RWPE2 (cell line): ENCODE measurements at regions not wholly inside any gene's neighbourhood (a gene's known extent, or its start where the extent isn't known, plus 50 kb on each side); places are given as distances from the start of the nearest gene placed in this dataset.

Experiments used
- ATAC-seq: fragments of 200-7000 bp; cut with Tn5 transposase; 3 replicates; pipeline ENCODE4 v1.9.1; 2021; ENCODE audit warnings: low read depth
- DNase-seq: peaks from one replicate; pipeline ENCODE4 v3.0.0-alpha.2; 2020; ENCODE audit warnings: low spot score
- H3K27ac ChIP-seq: fragments of 450-650 bp; 2 replicates; pipeline ENCODE4 v1.5.1; 2017; ENCODE audit warnings: mild to moderate bottlenecking; ENCODE audit not compliant: poor library complexity, severe bottlenecking
- H3K27me3 ChIP-seq: fragments of 250-450 bp; sonication (Bioruptor Pico); 2 replicates; pipeline ENCODE4 v1.5.1; 2021; ENCODE audit warnings: mild to moderate bottlenecking, moderate library complexity; ENCODE audit not compliant: insufficient read depth, poor library complexity, severe bottlenecking
- H3K36me3 ChIP-seq: fragments of 250-450 bp; sonication (Bioruptor Pico); 2 replicates; pipeline ENCODE4 v1.5.1; 2020; ENCODE audit warnings: low read depth, mild to moderate bottlenecking, moderate library complexity
- H3K4me1 ChIP-seq: fragments of 250-450 bp; sonication (Bioruptor Pico); 2 replicates; pipeline ENCODE4 v1.5.1; 2021; ENCODE audit warnings: mild to moderate bottlenecking, moderate library complexity; ENCODE audit not compliant: insufficient read depth, poor library complexity, severe bottlenecking
- H3K4me3 ChIP-seq: fragments of 250-450 bp; sonication (Bioruptor Pico); 2 replicates; pipeline ENCODE4 v1.5.1; 2021; ENCODE audit warnings: mild to moderate bottlenecking, moderate library complexity; ENCODE audit not compliant: severe bottlenecking
- H3K9me3 ChIP-seq: fragments of 250-450 bp; sonication (Bioruptor Pico); 2 replicates; pipeline ENCODE4 v1.5.1; 2021; ENCODE audit warnings: mild to moderate bottlenecking, moderate library complexity; ENCODE audit not compliant: severe bottlenecking
- CTCF ChIP-seq: fragments of 450-650 bp; IDR thresholded peaks from one replicate; pipeline ENCODE4 v1.5.1; 2017; ENCODE audit warnings: mild to moderate bottlenecking, moderate library complexity; ENCODE audit not compliant: poor library complexity, severe bottlenecking

- no peaks in the 10 kb centered on the region for H3K9me3 ChIP-seq
- no peak overlapping the region for H3K27ac ChIP-seq
- H3K4me3 ChIP-seq: no peak overlapping the region
- no peaks in the 10 kb centered on the region for H3K27me3 ChIP-seq
- DNase-seq: no peak
- TF ChIP-seq CTCF: no peak
- no peaks in the 10 kb centered on the region for H3K36me3 ChIP-seq
- no peaks in the 10 kb centered on the region for H3K4me1 ChIP-seq
- no peak for ATAC-seq
Observed at GRCh38 chr20:7220755-7221154, 453.3 kb downstream of the BMP2 start.

GRCh38 chr20:7226156-7226555 lies 458.7 kb downstream of the BMP2 start:
- Histone ChIP-seq H3K27me3 (no peaks in the 10 kb centered on the region), H3K36me3 (no peaks in the 10 kb centered on the region), H3K4me3 (no peak overlapping the region), H3K9me3 (no peaks in the 10 kb centered on the region), H3K27ac (no peak overlapping the region), H3K4me1 (no peaks in the 10 kb centered on the region)
- DNase-seq (no peak), ATAC-seq (no peak)
- no peak for TF ChIP-seq CTCF

GRCh38 chr20:7231303-7231702 lies 463.8 kb downstream of the BMP2 start:
- ATAC-seq (no peak), DNase-seq (no peak)
- Histone ChIP-seq H3K4me1 (no peaks in the 10 kb centered on the region), H3K9me3 (peaks cover 4% of the 10 kb centered on the region), H3K27me3 (no peaks in the 10 kb centered on the region), H3K27ac (no peak overlapping the region), H3K4me3 (no peak overlapping the region), H3K36me3 (no peaks in the 10 kb centered on the region)
- TF ChIP-seq CTCF: no peak

- Histone ChIP-seq H3K4me3 (no peak overlapping the region), H3K36me3 (no peaks in the 10 kb centered on the region)
- peak; percentile 48; the same call in 2 of the 3 replicates for ATAC-seq
Observed at GRCh38 chr20:7232796-7233195, 465.3 kb downstream of the BMP2 start.

GRCh38 chr20:7237251-7237650 lies 469.8 kb downstream of the BMP2 start:
- H3K4me1 ChIP-seq: no peaks in the 10 kb centered on the region
- H3K9me3 ChIP-seq: peaks cover 4% of the 10 kb centered on the region
- H3K36me3 ChIP-seq: no peaks in the 10 kb centered on the region
- no peak for ATAC-seq
- H3K4me3 ChIP-seq: no peak overlapping the region
- no peak for DNase-seq
- TF ChIP-seq CTCF: no peak
- no peak overlapping the region for H3K27ac ChIP-seq
- no peaks in the 10 kb centered on the region for H3K27me3 ChIP-seq

More at GRCh38 chr20:7232796-7233195, 465.3 kb downstream of the BMP2 start:
- H3K27me3 ChIP-seq: no peaks in the 10 kb centered on the region
- H3K9me3 ChIP-seq: peaks cover 4% of the 10 kb centered on the region
- no peak for DNase-seq
- no peaks in the 10 kb centered on the region for H3K4me1 ChIP-seq
- no peak overlapping the region for H3K27ac ChIP-seq
- no peak for TF ChIP-seq CTCF
